Body of pancreas (tissue), 4 donors: ENCODE measurements at regions not wholly inside any gene's neighbourhood (a gene's known extent, or its start where the extent isn't known, plus 50 kb on each side); places are given as distances from the start of the nearest gene placed in this dataset.
A peak's percentile ranks its signal among the peaks of the same experiment; 100 is the strongest.

ENCODE experiments used
- ATAC-seq: fragments of 150-250 bp; one replicate; pipeline ENCODE4 v1.9.1; 2016
- DNase-seq, 4 donors: peaks; one replicate each; pipeline ENCODE4 v3.0.0-alpha.2; 2019
- H3K27ac ChIP-seq, 4 donors: fragments of 200-600 bp; sonication (generic); 1 replicate in 3 of 4; 2 replicates in 1 of 4; pipeline versions ENCODE4 v1.5.1 to v1.6.1; 2016 to 2019; ENCODE audit warnings: mild to moderate bottlenecking in 1 of 4, mixed read lengths in 1 of 4, moderate library complexity in 1 of 4
- H3K27me3 ChIP-seq, 2 donors: fragments of 200-600 bp; sonication (generic); one replicate each; pipeline ENCODE4 v1.6.0; 2016; ENCODE audit warnings: mild to moderate bottlenecking in 1 of 2
- H3K36me3 ChIP-seq, 2 donors: fragments of 200-600 bp; sonication (generic); replicated peaks in 1 of 2; 2 replicates each; pipeline ENCODE4 v1.5.1; 2016; ENCODE audit warnings: low read depth in 2 of 2; ENCODE audit not compliant: insufficient read depth in 1 of 2
- H3K4me1 ChIP-seq: fragments of 200-600 bp; sonication (generic); one replicate; pipeline ENCODE4 v1.6.0; 2016
- H3K4me3 ChIP-seq, 2 donors: fragments of 200-600 bp; sonication (generic); 1 replicate in 1 of 2; 2 replicates in 1 of 2; pipeline ENCODE4 v1.5.1; 2016 to 2019
- H3K9me3 ChIP-seq, 3 donors: fragments of 200-600 bp; sonication (generic); 1 replicate in 2 of 3; 2 replicates in 1 of 3; pipeline ENCODE4 v1.5.1; 2016
- CTCF ChIP-seq, 7 experiments: fragments of 450-650 bp in 4 of 7; fragments of 200-600 bp in 3 of 7; sonication (generic) in 3 of 7; IDR thresholded peaks; one replicate each; pipeline ENCODE4 v1.5.1; 2016 to 2019; ENCODE audit warnings: antibody characterized with exemption in 7 of 7
- POLR2A ChIP-seq, 3 donors: fragments of 450-650 bp; IDR thresholded peaks; one replicate each; pipeline ENCODE4 v1.6.1; 2016; ENCODE audit warnings: antibody characterized with exemption in 3 of 3, mild to moderate bottlenecking in 2 of 3
- WGBS, 2 donors: methylation state at CpG; one replicate each; pipeline ENCODE4 v1.1.5; 2017; 5-methylcytosine and 5-hydroxymethylcytosine counted together
- intact Hi-C: fragments of 100-400 bp; cut with DNase I; formaldehyde crosslinking; loops from one replicate; pipeline ENCODE4 v1.15.1; 2023

- TF ChIP-seq POLR2A (IDR thresholded peaks at IDR 0.05) (no peak), CTCF (IDR thresholded peaks at IDR 0.05) (no peak)
- Histone ChIP-seq H3K27me3 (no peaks in the 10 kb centered on the region), H3K9me3 (no peaks in the 10 kb centered on the region), H3K36me3 (no peaks in the 10 kb centered on the region), H3K4me3 (no peak overlapping the region), H3K4me1 (no peaks in the 10 kb centered on the region), H3K27ac (no peak overlapping the region)
- DNase-seq (no peak), ATAC-seq (no peak)
- 14 to 21% methylated on average over 1 of the region's 1 CpG for WGBS, 2 donors
- intact Hi-C loops: no loop called here
These were observed 318.8 kb downstream of the FAM170A start for GRCh38 chr5:119948162-119948561.

- DNase-seq (no peak), ATAC-seq (no peak)
- WGBS, 2 donors: 89 to 90% methylated on average over 1 of the region's 1 CpG
- H3K27me3 ChIP-seq: no peaks in the 10 kb centered on the region
- intact Hi-C loops: no loop called here
- H3K9me3 ChIP-seq: no peaks in the 10 kb centered on the region
- no peak overlapping the region for H3K4me3 ChIP-seq
- no peaks in the 10 kb centered on the region for H3K36me3 ChIP-seq
- TF ChIP-seq POLR2A (IDR thresholded peaks at IDR 0.05) (no peak), CTCF (IDR thresholded peaks at IDR 0.05) (no peak)
- no peak overlapping the region for H3K27ac ChIP-seq
- no peaks in the 10 kb centered on the region for H3K4me1 ChIP-seq
These were observed 320.2 kb downstream of the FAM170A start for GRCh38 chr5:119949426-119949999.

- DNase-seq: peak; percentile 14 to 56 (median 30)
- no peaks in the 10 kb centered on the region for H3K4me1 ChIP-seq
- TF ChIP-seq POLR2A (IDR thresholded peaks at IDR 0.05): no peak
- TF ChIP-seq CTCF (IDR thresholded peaks at IDR 0.05): no peak
- no peak overlapping the region for H3K4me3 ChIP-seq
- 16 to 20% methylated on average over 4 of the region's 4 CpGs for WGBS, 2 donors
- no peaks in the 10 kb centered on the region for H3K27me3 ChIP-seq
- no peaks in the 10 kb centered on the region for H3K36me3 ChIP-seq
- peak overlapping the region in 3 of 4 donors; percentile 1 to 47 (median 35) for H3K27ac ChIP-seq
- ATAC-seq: peak; percentile 80
- intact Hi-C loops: no loop called here
- H3K9me3 ChIP-seq: no peaks in the 10 kb centered on the region
These were observed 322.1 kb downstream of the FAM170A start for GRCh38 chr5:119951330-119951934.

- no peaks in the 10 kb centered on the region for H3K27me3 ChIP-seq
- DNase-seq (no peak), ATAC-seq (no peak)
- 77 to 100% methylated on average over 1 of the region's 1 CpG for WGBS, 2 donors
- H3K9me3 ChIP-seq: no peaks in the 10 kb centered on the region
- H3K27ac ChIP-seq: no peak overlapping the region
- intact Hi-C loops: no loop called here
- TF ChIP-seq CTCF (IDR thresholded peaks at IDR 0.05) (no peak), POLR2A (IDR thresholded peaks at IDR 0.05) (no peak)
- H3K36me3 ChIP-seq: no peaks in the 10 kb centered on the region
- no peaks in the 10 kb centered on the region for H3K4me1 ChIP-seq
- no peak overlapping the region for H3K4me3 ChIP-seq
These were observed 324.1 kb downstream of the FAM170A start for GRCh38 chr5:119953474-119953873.

GRCh38 chr5:119954106-119954505 is 324.7 kb downstream of the FAM170A start:
- H3K4me3 ChIP-seq: no peak overlapping the region
- TF ChIP-seq CTCF (IDR thresholded peaks at IDR 0.05): no peak
- no peak for TF ChIP-seq POLR2A (IDR thresholded peaks at IDR 0.05)
- ATAC-seq: no peak
- DNase-seq: no peak
- intact Hi-C loops: no loop called here
- no peaks in the 10 kb centered on the region for H3K4me1 ChIP-seq
- H3K27me3 ChIP-seq: no peaks in the 10 kb centered on the region
- H3K27ac ChIP-seq: no peak overlapping the region
- H3K36me3 ChIP-seq: no peaks in the 10 kb centered on the region
- H3K9me3 ChIP-seq: no peaks in the 10 kb centered on the region
